ENCODE measurements at regions not wholly inside any gene's neighbourhood (a gene's known extent, or its start where the extent isn't known, plus 50 kb on each side); places are given as distances from the start of the nearest gene placed in this dataset.

DNA sequence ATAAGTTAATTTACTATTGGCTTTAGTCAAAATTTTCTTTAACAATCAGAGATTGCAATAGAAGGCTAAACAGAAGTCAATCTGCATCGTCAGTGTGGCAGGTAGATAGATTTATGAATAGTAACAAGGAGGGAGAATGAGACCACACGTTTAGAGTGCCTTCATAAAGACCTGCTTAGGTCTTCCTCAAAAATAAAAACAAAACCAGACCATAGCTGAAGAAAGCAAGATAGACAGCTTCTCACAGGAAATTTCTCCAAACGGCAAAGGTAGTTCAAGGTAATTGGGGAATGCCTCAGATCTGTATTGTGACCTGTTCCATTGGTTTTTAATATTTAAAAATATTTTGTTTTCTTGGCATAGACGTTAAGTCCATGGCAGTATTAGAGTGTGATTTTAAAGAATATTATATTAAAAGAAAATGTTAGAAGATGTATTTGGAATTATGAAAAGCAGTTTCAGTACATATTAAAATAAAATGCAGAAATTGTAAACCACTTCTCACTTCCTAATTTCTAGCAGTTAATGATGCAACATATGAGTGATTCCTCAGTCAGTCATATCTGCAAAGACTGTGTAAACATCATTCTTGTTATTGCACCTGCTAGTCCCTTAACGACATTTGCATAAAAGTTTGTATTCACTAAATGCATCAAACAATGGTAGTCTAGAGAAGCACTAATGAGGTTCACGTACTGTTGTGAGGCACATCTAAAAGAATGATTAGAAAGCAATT lies 278.0 kb downstream of the HLX start:
- DNase-seq (ENCODE audit: low read depth) = no peak
- no peak overlapping the region for H3K4me3 ChIP-seq (ENCODE audit: low read length)
- TF ChIP-seq, protein P1, sequence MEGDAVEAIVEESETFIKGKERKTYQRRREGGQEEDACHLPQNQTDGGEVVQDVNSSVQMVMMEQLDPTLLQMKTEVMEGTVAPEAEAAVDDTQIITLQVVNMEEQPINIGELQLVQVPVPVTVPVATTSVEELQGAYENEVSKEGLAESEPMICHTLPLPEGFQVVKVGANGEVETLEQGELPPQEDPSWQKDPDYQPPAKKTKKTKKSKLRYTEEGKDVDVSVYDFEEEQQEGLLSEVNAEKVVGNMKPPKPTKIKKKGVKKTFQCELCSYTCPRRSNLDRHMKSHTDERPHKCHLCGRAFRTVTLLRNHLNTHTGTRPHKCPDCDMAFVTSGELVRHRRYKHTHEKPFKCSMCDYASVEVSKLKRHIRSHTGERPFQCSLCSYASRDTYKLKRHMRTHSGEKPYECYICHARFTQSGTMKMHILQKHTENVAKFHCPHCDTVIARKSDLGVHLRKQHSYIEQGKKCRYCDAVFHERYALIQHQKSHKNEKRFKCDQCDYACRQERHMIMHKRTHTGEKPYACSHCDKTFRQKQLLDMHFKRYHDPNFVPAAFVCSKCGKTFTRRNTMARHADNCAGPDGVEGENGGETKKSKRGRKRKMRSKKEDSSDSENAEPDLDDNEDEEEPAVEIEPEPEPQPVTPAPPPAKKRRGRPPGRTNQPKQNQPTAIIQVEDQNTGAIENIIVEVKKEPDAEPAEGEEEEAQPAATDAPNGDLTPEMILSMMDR (conservative IDR thresholded peaks at IDR 0.05; ENCODE audit: low read depth, low read length) = no peak

DNA sequence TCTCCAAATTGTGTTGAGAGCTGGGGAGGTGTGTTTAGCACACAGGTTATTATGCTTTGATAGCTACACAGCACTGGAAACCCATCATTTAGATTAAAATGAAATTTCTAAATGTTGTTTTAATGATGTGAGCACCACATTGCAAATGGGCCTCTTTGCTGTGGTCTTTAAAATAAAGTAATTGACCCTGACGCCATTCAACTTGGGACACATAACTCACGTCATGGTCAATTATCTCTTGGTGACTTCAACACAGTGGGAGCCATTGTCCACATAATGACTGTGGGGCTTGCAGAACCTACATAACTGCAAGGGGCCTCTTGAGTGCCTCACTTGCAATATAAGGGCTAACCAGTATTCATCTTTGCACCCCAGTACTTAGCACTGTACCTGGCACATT lies 280.4 kb downstream of the HLX start:
- no peak overlapping the region for H3K4me3 ChIP-seq (ENCODE audit: low read length)
- DNase-seq (ENCODE audit: low read depth) = no peak
- TF ChIP-seq, protein P1 (conservative IDR thresholded peaks at IDR 0.05; ENCODE audit: low read depth, low read length) = no peak

DNA sequence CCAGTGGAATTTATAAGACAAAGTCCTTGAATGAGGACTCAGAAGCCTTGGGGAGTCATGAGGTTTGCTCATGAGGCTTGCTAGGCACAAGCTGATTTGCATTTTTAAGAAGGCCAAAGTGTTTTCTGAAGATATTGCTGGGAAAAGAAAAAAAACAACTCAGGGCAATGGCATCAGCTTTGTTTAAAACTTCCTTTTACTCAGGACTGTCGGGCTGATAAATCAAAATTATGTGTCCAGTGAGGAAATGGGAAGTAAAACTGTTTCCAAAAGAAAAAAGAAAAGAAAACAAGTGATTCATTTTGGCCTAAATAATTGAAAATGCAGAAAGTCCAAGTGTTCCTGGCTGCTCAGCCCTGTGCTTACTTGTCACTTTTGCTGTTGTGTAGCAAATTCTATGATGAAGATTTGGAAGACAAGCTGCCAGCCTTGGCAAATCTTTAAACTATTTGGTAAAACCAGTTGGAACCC lies 282.4 kb downstream of the HLX start:
- H3K4me3 ChIP-seq (ENCODE audit: low read length) = no peak overlapping the region
- no peak for DNase-seq (ENCODE audit: low read depth)
- TF ChIP-seq, protein P1 (conservative IDR thresholded peaks at IDR 0.05; ENCODE audit: low read depth, low read length) = no peak

DNA sequence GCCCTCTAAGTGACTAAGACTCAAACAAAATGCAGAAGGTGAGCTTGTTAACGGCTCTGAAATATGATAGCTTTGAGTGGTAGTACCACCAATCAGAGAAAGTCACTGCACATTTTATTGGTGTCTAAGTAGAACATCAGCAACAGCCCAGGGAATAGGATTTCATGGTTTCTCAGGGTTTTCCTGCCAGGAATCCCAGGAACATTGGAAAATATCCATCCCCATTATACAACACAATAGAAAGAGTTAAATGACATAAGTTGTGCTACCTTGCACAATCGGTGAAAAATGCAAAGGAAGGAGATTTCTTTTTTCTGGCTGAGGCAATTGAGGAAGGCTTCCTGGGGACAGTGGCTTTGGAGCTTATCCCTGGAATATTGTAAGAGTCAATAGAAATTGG lies 283.1 kb downstream of the HLX start:
- TF ChIP-seq, protein P1 (conservative IDR thresholded peaks at IDR 0.05; ENCODE audit: low read depth, low read length) = no peak
- no peak overlapping the region for H3K4me3 ChIP-seq (ENCODE audit: low read length)
- DNase-seq (ENCODE audit: low read depth) = no peak

DNA sequence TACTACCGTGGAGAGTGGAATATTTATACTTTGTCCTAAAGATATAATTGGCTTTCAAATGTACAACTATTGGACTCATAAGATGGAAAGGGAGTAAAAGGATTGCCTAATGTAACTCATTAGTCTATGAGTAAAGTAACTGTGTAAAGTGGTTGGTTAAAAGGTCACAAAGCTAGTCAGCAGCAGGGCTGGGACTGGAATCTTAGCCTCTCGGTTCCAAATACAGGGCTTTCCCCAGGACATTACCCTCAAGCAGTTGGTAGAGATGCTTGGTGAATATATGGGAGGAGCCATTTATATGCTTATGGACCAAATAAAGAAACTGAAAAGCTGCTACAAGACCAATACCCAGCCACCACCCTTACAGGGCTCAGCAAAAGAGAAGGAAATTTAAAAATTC lies 283.7 kb downstream of the HLX start:
- TF ChIP-seq, protein P1 (conservative IDR thresholded peaks at IDR 0.05; ENCODE audit: low read depth, low read length) = no peak
- DNase-seq (ENCODE audit: low read depth) = no peak
- no peak overlapping the region for H3K4me3 ChIP-seq (ENCODE audit: low read length)

DNA sequence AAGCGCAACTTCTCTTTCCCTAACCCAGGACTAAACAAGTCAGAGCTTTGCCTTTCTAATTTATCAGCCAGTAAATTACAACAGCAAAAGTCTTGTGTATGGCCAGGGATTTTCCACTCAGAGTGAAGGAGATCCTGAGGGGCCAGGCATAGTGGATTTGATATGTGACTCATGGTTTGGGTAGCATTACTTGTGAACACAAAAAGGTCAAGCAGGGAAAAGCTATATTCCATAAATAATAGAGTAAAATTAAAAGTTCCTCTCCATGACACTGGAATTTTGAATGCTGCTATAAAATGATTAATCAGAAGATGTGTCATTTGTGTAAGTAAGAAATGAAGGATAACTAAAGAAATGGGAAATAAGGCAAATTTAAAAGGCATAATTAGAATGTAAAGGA lies 284.8 kb downstream of the HLX start:
- no peak for DNase-seq (ENCODE audit: low read depth)
- TF ChIP-seq, protein P1 (conservative IDR thresholded peaks at IDR 0.05; ENCODE audit: low read depth, low read length) = no peak
- H3K4me3 ChIP-seq (ENCODE audit: low read length) = no peak overlapping the region

Data from retinal pigment epithelial cell (primary cell).